ENCODE measurements at regions not wholly inside any gene's neighbourhood (a gene's known extent, or its start where the extent isn't known, plus 50 kb on each side); places are given as distances from the start of the nearest gene placed in this dataset.
A peak's percentile ranks its signal among the peaks of the same experiment; 100 is the strongest.

- intact Hi-C loops (cut with DNase I): no loop called here
- no peaks in the 10 kb centered on the region for H3K9me3 ChIP-seq
Observed at GRCh38 chr5:153865016-153865415, 173.7 kb downstream of the FAM114A2 start.

GRCh38 chr5:153863951-153864350 is 174.8 kb downstream of the FAM114A2 start:
- H3K4me1 ChIP-seq: no peaks in the 10 kb centered on the region
- TF ChIP-seq POLR2A (IDR thresholded peaks at IDR 0.05; ENCODE audit: low read depth): no peak
- TF ChIP-seq CTCF (IDR thresholded peaks at IDR 0.05): no peak
- TF ChIP-seq EP300 (IDR thresholded peaks at IDR 0.05): no peak
- TF ChIP-seq POLR2AphosphoS5 (IDR thresholded peaks at IDR 0.05): no peak
- H3K27ac ChIP-seq (replicated peaks in 1 of 4): no peak overlapping the region
- H3K4me3 ChIP-seq: no peak overlapping the region
- DNase-seq (ENCODE audit: extremely low spot score): peak; percentile 64
- WGBS: 74% methylated on average over 2 of the region's 2 CpGs
- H3K36me3 ChIP-seq: no peaks in the 10 kb centered on the region
- H3K27me3 ChIP-seq: no peaks in the 10 kb centered on the region
- intact Hi-C loops (cut with DNase I): no loop called here
- H3K9me3 ChIP-seq: no peaks in the 10 kb centered on the region

More at GRCh38 chr5:153865016-153865415, 173.7 kb downstream of the FAM114A2 start:
- Histone ChIP-seq H3K27ac (replicated peaks in 1 of 4) (no peak overlapping the region), H3K4me3 (no peak overlapping the region), H3K27me3 (no peaks in the 10 kb centered on the region), H3K4me1 (no peaks in the 10 kb centered on the region), H3K36me3 (no peaks in the 10 kb centered on the region)
- 74% methylated on average over 2 of the region's 2 CpGs for WGBS
- peak; percentile 34 for DNase-seq (ENCODE audit: extremely low spot score)
- TF ChIP-seq POLR2AphosphoS5 (IDR thresholded peaks at IDR 0.05) (no peak), POLR2A (IDR thresholded peaks at IDR 0.05; ENCODE audit: low read depth) (no peak), CTCF (IDR thresholded peaks at IDR 0.05) (no peak), EP300 (IDR thresholded peaks at IDR 0.05) (no peak)
